ENCODE measurements at regions not wholly inside any gene's neighbourhood (a gene's known extent, or its start where the extent isn't known, plus 50 kb on each side); places are given as distances from the start of the nearest gene placed in this dataset.
A peak's percentile ranks its signal among the peaks of the same experiment; 100 is the strongest.
"Not testable (repeated sequence)": the region's sequence is repeated elsewhere in the genome, so short reads cannot be mapped to it uniquely, and the experiment has no call there.

DNA sequence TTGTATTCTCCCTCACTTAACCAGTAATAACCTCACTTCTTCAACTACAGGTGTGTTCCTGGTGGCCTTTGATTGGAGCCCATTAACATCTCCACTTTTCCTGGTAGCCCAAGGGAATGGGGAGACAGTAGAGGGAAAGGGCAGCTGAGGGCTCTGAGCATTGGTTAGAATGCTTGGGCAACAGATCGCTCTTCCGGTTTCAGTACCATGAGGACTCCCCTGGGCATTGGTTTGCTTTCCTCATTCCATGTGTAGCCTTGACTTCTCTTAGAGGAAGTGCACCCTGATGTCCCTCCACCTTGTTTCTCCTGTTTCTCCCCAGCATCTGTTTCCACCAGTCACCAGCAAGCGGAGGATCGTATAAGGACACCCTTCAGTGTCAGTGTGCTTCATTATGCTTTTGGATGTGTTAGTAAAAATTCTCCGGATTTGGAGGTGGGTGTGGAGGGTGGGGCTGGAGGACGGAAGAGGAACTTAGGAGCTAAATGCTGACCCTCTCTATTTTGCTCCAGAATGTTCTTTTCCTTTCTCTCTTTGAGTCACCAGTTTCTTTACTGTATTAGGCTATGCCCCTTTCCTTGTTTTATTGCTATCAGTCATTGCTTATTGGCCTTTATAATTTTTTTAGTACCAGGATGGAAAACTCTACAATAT, 50.6 kb upstream of the ZNG1B start:
- not testable (repeated sequence) for DNase-seq

DNA sequence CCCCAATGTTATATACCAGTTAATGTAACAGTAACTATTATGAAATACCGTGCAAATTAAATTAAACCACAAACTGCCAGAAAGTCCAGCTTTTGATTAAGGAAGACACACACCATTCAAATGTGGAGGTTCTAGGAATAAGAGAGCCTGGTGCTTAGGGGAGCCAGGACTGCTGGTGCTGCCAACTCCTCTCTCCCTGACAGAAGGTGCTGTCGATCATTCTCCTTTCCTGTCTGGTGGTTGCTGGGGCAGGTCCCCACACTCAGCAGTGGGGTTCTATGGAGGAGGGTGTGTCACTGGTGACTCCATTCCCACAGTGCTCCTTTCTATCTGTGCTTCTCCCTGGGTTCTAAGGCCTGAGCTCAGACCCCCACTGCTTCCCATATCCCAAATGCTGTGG, 57.9 kb upstream of the ZNG1B start:
- not testable (repeated sequence) for DNase-seq

DNA sequence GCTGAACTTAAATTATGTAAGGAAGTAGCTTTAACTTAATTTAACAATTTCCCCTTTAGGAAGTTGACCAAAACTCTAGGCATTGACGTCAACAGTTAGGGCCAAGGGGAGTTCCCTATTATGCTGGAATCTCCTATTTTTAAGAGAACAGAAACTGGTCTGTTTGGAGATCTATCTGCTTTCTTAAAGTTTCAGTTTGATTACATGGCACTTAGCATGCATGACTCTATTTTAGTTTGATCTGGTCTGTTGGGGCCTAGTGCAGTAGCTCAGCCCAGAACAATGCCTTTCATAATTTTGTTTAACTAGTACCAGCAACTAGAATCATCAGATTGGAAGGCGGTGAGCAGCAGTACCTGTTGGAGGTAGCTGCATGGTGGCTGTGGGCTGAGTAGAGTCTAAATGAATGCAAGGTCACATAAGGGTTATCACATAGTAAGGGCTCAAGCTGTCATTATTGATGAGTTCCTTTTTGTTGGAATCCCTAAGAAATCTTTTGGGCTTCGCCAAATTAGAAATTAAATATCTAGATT, 60.5 kb upstream of the ZNG1B start:
- DNase-seq = no peak

- no peak for DNase-seq
These were observed 61.1 kb upstream of the ZNG1B start for GRCh38 chr2:113376253-113376912.

DNA sequence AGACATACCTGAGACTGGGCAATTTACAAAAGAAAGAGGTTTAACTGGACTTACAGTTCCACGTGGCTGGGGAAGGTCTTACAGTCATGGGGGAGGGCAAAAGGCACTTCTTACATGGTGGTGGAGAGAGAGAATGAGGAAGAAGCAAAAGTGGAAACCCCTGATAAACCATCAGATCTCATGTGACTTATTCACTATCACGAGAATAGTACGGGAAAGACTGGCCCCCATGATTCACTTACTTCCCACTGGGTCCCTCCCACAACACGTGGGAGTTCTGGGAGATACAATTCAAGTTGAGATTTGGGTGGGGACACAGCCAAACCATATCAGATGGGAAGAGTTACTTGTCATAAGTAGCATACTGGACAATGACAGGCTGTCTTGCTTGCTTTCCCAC, 62.6 kb upstream of the ZNG1B start:
- DNase-seq = not testable (repeated sequence)

DNA sequence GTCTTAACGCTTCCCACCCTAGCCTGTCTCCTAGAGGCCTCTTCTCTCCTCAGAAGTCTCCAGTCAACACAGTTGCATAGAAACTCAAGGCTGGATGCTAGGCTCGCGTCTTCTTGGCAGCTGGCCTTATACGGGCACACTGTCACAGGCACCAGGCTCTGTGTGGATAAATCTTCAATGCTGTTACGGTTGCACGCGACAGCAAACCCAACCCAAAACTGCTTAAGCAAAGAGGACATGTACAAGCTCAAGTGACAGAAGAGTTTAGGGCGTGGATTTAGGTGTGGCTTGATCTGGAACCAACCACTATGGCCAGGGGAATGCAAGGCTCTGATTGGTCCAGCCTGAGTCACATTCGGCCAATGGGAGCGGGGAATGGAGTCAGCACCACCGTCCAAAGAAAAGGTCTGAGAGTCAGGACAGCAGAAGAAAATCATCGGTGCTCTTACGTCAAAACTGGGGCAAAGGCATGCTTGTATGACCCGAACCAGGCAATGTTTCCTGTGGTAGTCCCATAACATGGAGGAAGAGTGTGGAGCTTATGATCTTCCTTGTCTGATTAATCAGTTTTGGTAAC, 65.1 kb upstream of the ZNG1B start:
- not testable (repeated sequence) for DNase-seq

DNA sequence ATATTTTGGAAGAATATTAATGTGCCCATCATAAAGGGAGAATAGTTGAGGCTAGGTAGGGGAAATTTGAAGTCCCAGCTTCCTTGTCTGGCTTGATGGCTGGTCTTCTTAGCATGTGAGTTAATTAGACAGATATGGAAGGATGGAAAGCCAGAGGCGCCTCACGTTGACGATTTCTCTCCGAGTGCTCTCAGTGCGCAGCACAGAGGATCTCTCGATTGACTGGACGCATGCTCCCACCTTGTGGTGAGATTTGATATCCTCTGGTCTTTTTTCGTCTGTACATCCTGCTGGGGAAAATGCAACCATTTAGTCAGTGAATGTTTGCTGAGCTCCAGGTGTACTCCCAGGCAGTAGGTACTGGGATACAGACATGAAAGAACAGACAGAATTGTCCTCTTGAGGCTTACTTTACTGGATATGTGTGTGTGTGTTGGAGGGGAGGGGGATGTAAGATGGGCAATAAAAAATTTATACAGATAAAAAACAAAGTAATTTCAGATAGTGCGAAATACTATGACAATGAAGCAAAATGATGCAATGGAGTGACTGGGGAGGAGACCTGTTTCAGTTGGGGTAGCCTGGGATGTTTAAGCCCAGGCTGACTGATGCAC, 66.9 kb upstream of the ZNG1B start:
- no peak for DNase-seq

- no peak for DNase-seq
These were observed 67.5 kb upstream of the ZNG1B start for GRCh38 chr2:113370030-113370429.

- DNase-seq = not testable (repeated sequence)
These were observed 68.9 kb upstream of the ZNG1B start for GRCh38 chr2:113368581-113368980.

- not testable (repeated sequence) for DNase-seq
These were observed 70.7 kb upstream of the ZNG1B start for GRCh38 chr2:113366821-113367220.

- not testable (repeated sequence) for DNase-seq
These were observed 71.7 kb upstream of the ZNG1B start for GRCh38 chr2:113365791-113366190.

- not testable (repeated sequence) for DNase-seq
These were observed 72.2 kb upstream of the ZNG1B start for GRCh38 chr2:113365290-113365689.

DNA sequence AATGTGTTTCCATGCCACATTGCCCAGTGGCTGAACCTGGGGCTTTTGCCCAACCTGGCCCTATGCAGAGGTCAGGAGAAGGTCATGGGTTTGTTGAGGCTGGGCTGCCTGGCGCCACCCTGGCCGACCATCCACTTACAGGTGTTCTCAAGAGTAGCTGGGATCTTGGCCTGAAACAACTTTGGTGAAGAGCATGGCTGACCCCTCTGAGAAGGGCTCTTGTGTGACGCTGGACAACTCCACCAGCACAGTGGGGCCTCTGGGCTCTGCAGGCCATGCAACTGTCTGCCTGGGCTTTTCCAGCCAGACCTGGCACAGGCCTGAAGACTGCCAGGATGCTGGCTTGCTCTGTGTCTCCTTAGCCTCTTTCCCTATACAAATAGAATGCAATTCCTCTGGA, 76.4 kb upstream of the ZNG1B start:
- DNase-seq = peak in 1 of 2 experiments; percentile 32

- no peak for DNase-seq
These were observed 78.3 kb upstream of the PAX8 start for GRCh38 chr2:113357071-113357470.

DNA sequence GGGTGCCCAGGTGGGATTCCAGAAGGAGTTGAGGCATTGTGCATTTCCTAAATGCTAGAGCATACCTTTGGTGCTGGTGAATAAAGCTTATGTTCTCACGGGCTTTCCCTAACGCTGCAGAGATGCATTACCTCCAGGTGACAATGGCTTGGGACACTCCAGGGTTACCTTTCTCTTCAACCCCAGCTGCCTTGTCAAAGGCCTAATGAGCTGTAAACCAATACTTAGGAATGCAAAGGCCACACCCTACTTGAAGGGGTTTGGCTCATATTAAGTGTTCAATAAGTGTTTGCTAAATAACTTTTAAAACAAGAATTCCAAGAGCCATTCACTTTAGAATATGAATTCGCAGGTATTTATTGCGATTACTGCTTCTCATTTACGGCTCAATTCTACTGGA, 77.6 kb upstream of the PAX8 start:
- not testable (repeated sequence) for DNase-seq

DNA sequence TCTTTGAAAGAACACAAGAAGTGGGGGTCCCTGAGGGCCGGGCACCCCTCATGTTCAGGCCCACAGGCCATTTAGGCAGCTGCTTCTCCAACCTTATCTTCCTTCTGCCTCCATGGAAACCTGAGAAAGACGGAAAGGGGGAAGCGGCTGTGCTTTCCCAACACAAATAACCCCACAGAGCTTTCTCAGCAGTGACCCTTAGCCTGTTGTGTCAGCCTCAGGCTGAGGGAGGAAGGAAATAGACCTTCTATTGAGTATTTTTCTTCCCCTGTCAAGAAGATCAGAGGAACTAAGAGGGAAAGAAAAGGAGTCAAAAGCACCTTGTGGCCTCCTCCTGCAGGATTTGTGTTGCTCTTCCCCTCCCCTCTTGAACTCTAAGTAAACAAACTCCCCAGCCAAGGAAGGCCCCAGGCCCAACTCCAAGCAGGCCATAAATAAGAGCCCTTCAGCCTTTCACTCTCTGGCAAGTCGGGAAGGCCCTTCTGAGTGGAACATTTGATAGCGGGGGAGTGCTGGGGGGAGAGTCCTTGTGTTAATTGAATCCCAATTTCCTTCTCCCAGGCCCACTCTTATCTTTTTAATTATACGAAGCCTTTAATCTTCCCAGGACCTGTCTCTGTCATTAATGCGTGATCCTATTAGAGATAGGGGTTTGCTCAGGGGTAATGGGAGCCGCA, 76.8 kb upstream of the PAX8 start:
- not testable (repeated sequence) for DNase-seq

DNA sequence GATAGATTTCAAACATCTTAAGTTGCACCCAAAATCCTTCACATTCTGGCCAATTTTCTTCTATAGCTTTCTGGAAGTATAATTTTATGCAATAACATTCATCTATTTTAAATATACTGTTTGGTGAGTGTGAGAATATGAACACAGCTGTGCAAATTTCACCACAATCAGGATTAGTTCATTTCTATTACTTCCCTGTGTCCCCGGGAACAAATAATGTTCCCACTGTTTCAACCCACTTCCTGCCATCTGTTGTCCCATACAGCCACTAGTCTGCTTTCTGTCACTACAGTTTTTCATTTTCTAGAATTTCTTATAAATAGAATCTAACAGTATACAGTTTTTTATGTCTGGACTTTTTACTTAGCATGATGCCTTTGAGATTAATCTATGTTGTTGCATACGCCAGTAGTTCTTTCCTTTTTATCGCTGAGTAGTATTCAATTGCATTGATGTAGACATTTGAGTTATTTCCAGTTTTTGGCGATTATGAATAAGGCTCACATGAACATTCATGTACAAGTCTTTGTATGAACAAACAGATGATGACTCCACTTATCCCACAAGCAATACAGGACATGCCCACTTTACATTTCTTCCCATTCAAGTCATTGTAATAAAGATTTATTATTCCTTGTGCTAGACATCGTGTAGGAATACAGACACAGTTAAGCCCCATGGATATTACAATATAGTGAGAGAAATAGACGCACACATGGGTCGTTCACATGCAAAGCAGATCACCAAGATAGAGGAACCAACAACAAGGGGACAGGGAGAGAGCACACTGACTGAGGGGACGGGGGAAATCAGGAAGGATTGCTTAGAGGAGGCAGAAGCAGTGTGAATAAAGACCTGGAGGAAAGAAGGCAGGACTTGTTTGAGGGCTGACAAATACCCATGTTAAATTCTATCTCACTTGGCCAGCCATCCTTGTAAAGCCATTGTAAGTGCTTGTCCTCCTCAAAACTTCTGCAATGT, 72.9 kb upstream of the PAX8 start:
- DNase-seq = peak in 1 of 2 experiments; percentile 26

GRCh38 chr2:113343800-113344199, 65.1 kb upstream of the PAX8 start:
- not testable (repeated sequence) for DNase-seq

DNA sequence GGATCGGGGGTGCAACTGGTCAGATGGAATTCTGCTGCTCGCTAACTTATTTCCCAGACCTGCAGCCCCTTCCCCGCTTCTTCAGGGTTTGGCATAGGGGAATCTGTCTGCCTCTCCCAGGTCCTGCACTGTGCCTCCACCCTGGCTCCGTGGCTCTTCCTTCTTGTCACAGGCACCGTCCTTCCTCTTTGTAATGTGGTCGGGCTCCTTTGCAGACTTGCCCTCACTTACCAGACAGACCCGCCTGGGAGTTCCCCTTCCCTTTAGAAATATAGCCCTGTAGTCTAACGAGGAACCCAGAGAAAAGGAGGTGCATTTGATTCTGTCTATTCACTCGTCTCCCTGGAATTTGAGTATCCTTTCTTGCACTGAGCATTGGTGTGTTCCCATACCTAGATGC, 63.9 kb upstream of the PAX8 start:
- DNase-seq = no peak

DNA sequence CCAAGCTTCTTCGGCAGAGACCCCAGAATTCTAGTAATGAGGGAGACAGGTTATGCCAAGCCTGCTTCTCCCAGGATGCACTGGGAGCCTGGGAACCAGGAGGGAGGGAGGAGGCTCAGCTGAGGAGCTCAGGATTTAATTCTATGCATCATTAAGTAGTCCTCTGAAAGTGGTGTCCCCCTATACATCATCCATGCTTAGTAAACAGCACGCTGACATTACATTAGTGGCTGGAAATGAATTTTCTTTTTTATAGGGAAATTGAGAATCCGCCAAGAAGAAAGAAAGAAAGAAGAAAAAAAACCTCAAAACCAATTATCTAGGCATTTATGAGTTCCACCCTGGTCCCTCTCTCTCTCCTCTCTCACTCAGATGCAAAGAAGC, 63.1 kb upstream of the PAX8 start:
- not testable (repeated sequence) for DNase-seq

DNA sequence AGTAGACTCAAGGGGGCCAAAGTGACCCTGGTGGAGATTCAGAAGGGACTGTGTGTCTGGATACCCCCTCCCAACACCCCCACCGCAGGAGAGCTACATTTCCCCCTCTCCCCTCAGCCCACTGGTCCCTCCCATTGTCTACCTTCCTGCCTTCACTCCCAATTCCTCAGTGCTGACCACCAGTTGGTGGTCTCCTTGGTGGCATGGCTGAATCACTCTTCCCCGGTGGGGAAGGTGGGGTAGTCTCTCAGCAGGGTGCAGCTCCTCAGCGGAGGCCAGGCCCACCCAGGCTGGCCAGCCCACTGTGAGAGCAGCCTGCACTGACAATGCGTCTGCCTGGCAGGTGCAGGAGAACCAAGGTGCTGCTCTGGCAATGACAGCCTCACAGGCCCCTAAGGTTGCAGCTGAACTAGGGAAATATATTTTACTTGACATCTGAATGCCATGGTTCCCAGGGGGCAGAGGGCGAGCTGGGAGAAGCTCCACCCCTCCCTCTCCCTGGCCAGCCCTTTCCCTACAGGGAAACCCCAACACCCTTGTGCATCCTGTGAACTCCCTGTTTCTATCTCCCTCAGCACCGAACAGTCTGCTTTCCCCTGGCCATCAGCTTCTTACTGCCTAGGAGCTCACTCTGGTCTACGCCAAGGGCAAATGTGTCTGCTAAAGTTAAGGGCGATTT, 62.6 kb upstream of the PAX8 start:
- DNase-seq = peak in 1 of 2 experiments; percentile 20

Measured in NCI-H526 (cell line).